Renal cortical epithelial cell (primary cell): ENCODE measurements at regions not wholly inside any gene's neighbourhood (a gene's known extent, or its start where the extent isn't known, plus 50 kb on each side); places are given as distances from the start of the nearest gene placed in this dataset.
A peak's percentile ranks its signal among the peaks of the same experiment; 100 is the strongest.
"Not testable (repeated sequence)": the region's sequence is repeated elsewhere in the genome, so short reads cannot be mapped to it uniquely, and the experiment has no call there.

ENCODE experiments used
- DNase-seq: peaks from one replicate; pipeline ENCODE4 v3.0.0-alpha.2; 2011; ENCODE audit warnings: low read depth

- DNase-seq: no peak
These were observed 93.8 kb downstream of the GPR63 start for GRCh38 chr6:96743496-96743895.

- no peak for DNase-seq
These were observed 94.6 kb downstream of the GPR63 start for GRCh38 chr6:96742702-96743101.

GRCh38 chr6:96735332-96735731 is 101.9 kb downstream of the GPR63 start:
- DNase-seq: no peak

- no peak for DNase-seq
These were observed 110.1 kb downstream of the GPR63 start for GRCh38 chr6:96727144-96727543.

- DNase-seq: no peak
These were observed 112.0 kb downstream of the GPR63 start for GRCh38 chr6:96725296-96725695.

- no peak for DNase-seq
These were observed 112.6 kb downstream of the GPR63 start for GRCh38 chr6:96724641-96725040.

- no peak for DNase-seq
These were observed 113.9 kb downstream of the GPR63 start for GRCh38 chr6:96723362-96723761.

- DNase-seq: no peak
These were observed 116.0 kb downstream of the GPR63 start for GRCh38 chr6:96721227-96721626.

GRCh38 chr6:96716221-96716620 is 121.1 kb downstream of the GPR63 start:
- no peak for DNase-seq

- no peak for DNase-seq
These were observed 121.7 kb downstream of the GPR63 start for GRCh38 chr6:96715608-96716007.

- peak; percentile 1 for DNase-seq
These were observed 132.6 kb downstream of the GPR63 start for GRCh38 chr6:96704713-96705112.

- no peak for DNase-seq
These were observed 134.7 kb downstream of the GPR63 start for GRCh38 chr6:96702626-96703025.

GRCh38 chr6:96700915-96701314 is 136.4 kb downstream of the GPR63 start:
- DNase-seq: no peak

GRCh38 chr6:96694429-96694828 is 131.5 kb downstream of the FHL5 start:
- not testable (repeated sequence) for DNase-seq

GRCh38 chr6:96687121-96687520 is 124.2 kb downstream of the FHL5 start:
- no peak for DNase-seq

GRCh38 chr6:96685702-96686101 is 122.8 kb downstream of the FHL5 start:
- no peak for DNase-seq

- no peak for DNase-seq
These were observed 121.0 kb downstream of the FHL5 start for GRCh38 chr6:96683819-96684528.

- DNase-seq: no peak
These were observed 119.1 kb downstream of the FHL5 start for GRCh38 chr6:96682017-96682416.

GRCh38 chr6:96675597-96675996 is 112.7 kb downstream of the FHL5 start:
- DNase-seq: no peak
